ENCODE measurements at regions not wholly inside any gene's neighbourhood (a gene's known extent, or its start where the extent isn't known, plus 50 kb on each side); places are given as distances from the start of the nearest gene placed in this dataset.

DNA sequence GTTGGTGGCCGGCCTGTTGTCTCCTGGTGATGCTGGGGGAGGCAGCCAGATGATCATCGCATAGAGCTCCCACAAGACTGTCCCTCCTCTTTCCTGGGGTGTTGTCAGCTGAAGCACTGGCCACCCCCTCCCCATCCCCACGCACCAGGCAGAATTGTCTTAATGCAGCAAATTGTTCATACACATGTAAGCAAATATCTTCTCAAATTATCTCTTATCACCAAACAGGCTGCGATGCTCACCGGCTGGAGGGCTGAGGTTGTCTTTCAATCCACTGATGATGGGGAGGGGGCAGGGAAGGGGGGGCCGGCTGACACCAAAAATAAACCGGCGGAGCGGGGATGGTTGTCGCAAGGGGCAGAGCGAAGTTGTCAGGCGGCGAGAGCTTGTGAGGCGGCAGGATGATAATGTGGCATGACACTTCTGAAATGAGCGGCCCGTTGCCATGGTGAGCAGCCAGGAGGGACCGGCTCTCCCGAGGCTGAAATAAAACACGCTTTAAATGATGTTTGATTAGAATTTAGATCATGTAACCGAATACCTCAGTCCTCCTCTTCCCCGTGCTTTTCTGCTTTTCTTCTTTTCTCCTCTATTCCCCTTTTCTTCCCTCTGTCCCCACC, 59.8 kb downstream of the MRM1 start:
- Mint-ChIP-seq H3K36me3 (no peaks in the 10 kb centered on the region), H3K27me3 (peaks cover 23% of the 10 kb centered on the region)
- no peak for DNase-seq

DNA sequence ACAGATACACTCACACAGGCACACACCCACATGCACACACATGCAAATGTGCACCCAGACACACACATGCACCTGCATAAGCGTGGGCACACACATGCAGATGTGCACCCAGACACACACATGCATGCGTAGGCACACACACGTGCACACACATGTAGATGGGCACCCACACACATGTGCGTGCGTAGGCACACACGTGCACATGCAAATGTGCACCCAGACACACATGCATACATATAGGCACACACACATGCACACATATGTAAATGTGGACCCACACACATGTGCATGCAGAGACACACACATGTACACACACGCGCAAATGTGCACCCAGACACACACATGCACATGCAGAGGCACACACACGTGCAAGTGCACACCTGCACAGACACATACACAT, 60.3 kb downstream of the MRM1 start:
- CTCF ChIA-PET = no interaction called here
- no peaks in the 10 kb centered on the region for H3K9me3 Mint-ChIP-seq (ENCODE audit: low read depth)
- no peak for DNase-seq
- no peak overlapping the region for H3K27ac Mint-ChIP-seq
- H3K27me3 Mint-ChIP-seq = peaks cover 20% of the 10 kb centered on the region
- peaks cover 5% of the 10 kb centered on the region for H3K4me1 Mint-ChIP-seq
- no peak overlapping the region for H3K4me3 Mint-ChIP-seq
- no peaks in the 10 kb centered on the region for H3K36me3 Mint-ChIP-seq
- no peak for ATAC-seq

More for the DNA sequence above, 59.8 kb downstream of the MRM1 start:
- no peaks in the 10 kb centered on the region for H3K9me3 Mint-ChIP-seq (ENCODE audit: low read depth)
- CTCF ChIA-PET = interaction anchor here (0.9 kb wide), 1 partner anchor 46 kb away, joined by 4 read pairs; no protein-coding TSS in a partner anchor
- peaks cover 6% of the 10 kb centered on the region for H3K4me1 Mint-ChIP-seq
- H3K27ac Mint-ChIP-seq = no peak overlapping the region
- H3K4me3 Mint-ChIP-seq = no peak overlapping the region
- ATAC-seq = no peak

DNA sequence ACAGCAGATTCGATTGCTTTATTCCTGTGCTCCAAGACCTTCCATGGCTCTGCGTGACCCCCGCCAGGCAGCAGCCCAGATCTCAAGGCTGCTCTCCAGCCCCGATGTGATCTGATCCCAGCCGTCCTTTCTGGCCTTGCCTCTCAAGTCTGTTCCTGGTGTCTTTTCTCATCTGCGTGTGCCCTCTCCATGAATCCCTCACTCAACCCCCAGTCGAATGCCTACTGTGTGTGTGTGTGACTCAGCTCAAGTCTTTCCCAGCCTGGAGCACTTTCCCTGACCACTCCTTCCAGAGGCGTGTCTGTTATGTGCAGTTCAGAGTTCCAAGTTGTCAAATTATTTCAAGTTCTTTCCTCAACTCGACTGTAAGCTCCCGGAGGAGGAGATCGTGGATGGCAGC, 64.0 kb downstream of the MRM1 start:
- Mint-ChIP-seq H3K4me1 (peaks cover 11% of the 10 kb centered on the region), H3K27ac (no peak overlapping the region), H3K9me3 (ENCODE audit: low read depth) (no peaks in the 10 kb centered on the region), H3K4me3 (no peak overlapping the region), H3K36me3 (no peaks in the 10 kb centered on the region), H3K27me3 (peaks cover 3% of the 10 kb centered on the region)
- no peak for DNase-seq
- CTCF ChIA-PET = interaction anchor here (1.4 to 1.9 kb wide), 2 partner anchors 10 to 62 kb away, joined by 3 to 4 read pairs; no protein-coding TSS in a partner anchor
- ATAC-seq = no peak

DNA sequence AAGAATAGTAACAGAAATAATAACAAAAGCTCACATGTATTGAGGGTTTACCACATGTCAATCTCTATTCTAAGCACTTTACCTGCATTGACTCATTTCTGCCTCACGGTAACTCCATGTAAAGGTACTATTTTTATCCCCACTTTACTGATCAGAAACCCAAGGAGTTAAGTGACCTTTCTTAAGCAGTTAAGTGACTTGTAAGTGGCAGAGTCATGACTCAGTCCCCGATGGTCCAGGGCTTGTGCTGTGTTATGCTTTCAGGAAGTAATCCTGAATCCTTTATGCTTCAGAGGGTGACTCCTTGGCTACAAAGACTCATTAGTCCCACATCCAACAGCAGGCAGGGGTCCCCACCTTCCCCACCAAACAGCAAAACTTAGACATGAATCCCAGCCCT, 66.5 kb downstream of the MRM1 start:
- H3K9me3 Mint-ChIP-seq (ENCODE audit: low read depth) = no peaks in the 10 kb centered on the region
- H3K4me1 Mint-ChIP-seq = peaks cover 17% of the 10 kb centered on the region
- H3K4me3 Mint-ChIP-seq = no peak overlapping the region
- H3K36me3 Mint-ChIP-seq = no peaks in the 10 kb centered on the region
- H3K27ac Mint-ChIP-seq = no peak overlapping the region
- DNase-seq (no peak), ATAC-seq (no peak)
- CTCF ChIA-PET = no interaction called here
- peaks cover 3% of the 10 kb centered on the region for H3K27me3 Mint-ChIP-seq

DNA sequence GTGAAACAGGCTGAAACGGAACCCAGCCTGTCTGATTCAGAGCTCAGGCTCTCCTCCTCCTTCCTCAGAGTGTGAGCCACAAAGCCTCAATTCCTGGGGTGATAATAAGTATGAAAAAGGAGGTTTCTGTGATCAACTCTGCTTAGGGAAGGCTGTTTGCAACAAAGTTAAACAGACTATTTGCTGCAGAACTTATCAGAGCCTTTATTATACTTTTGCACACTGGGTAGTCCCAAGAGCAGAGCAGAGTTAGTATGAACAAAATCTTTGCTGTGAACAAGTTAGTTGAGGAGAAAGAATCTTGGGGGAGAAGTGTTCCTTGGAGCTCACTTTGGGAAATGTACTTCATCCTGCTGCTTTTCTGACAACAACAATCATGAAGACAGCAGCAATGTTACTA, 67.4 kb downstream of the MRM1 start:
- peaks cover 26% of the 10 kb centered on the region for H3K4me1 Mint-ChIP-seq
- H3K27me3 Mint-ChIP-seq = peaks cover under 1% of the 10 kb centered on the region
- DNase-seq = no peak
- no peak overlapping the region for H3K27ac Mint-ChIP-seq
- CTCF ChIA-PET = no interaction called here
- no peaks in the 10 kb centered on the region for H3K36me3 Mint-ChIP-seq
- no peaks in the 10 kb centered on the region for H3K9me3 Mint-ChIP-seq (ENCODE audit: low read depth)
- no peak for ATAC-seq
- H3K4me3 Mint-ChIP-seq = no peak overlapping the region

DNA sequence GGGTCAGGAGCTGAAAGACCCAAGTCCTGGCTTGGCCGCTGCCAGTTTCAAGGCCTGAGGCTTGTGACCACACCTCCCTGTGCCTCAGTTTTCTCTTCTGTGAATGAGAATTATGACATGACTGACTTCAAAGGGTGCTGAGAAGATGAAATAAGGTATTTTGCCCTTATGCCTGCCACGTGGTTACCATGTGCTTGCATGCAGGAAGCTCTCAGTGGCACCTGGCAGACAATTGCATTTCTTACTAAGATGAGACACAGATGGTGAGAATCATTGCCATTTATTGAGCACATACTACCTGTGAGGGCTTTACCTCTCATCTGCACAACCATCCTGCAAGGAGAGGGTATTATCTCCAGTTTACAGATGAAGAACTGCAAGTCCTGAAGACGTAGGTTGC, 69.8 kb downstream of the MRM1 start:
- no peak for ATAC-seq

DNA sequence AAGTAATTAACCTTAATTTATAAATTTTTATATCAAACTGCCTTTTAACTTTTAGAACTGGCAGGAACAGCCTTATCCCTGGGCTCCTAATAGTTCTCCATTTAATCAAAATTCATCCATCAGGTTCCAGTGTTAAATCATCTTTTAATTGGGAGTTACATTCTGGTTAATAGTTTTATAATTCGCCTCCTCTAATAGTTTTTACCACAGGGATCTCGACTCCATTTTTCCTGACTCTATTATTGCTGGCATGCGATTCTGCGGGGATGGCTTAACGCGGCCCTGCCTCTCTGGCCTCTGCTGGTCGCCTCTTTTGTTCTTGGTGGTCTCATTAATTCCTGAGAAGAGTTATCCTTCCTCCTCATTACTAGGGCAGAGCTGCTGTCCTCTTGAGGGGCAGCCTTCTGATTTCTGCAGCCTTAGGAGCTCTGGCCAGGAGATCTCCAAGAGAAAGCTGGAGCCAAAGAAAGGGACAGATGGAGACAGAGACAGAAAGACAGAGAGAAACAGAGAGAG, 71.1 kb downstream of the MRM1 start:
- ATAC-seq (no peak), DNase-seq (no peak)
- no peak overlapping the region for H3K4me3 Mint-ChIP-seq
- CTCF ChIA-PET = interaction anchor here (1.0 to 1.3 kb wide), 2 partner anchors 34 to 43 kb away, joined by 3 to 5 read pairs; no protein-coding TSS in a partner anchor
- H3K36me3 Mint-ChIP-seq = no peaks in the 10 kb centered on the region
- peak overlapping the region; percentile 92 for H3K27ac Mint-ChIP-seq
- peaks cover 57% of the 10 kb centered on the region for H3K4me1 Mint-ChIP-seq
- no peaks in the 10 kb centered on the region for H3K27me3 Mint-ChIP-seq
- H3K9me3 Mint-ChIP-seq (ENCODE audit: low read depth) = no peaks in the 10 kb centered on the region

More for the DNA sequence above, 69.8 kb downstream of the MRM1 start:
- Mint-ChIP-seq H3K27me3 (no peaks in the 10 kb centered on the region), H3K36me3 (no peaks in the 10 kb centered on the region), H3K27ac (no peak overlapping the region), H3K4me3 (no peak overlapping the region), H3K4me1 (peaks cover 49% of the 10 kb centered on the region), H3K9me3 (ENCODE audit: low read depth) (no peaks in the 10 kb centered on the region)
- no peak for DNase-seq
- CTCF ChIA-PET = interaction anchor here (1.6 kb wide), 1 partner anchor 11 kb away, joined by 4 read pairs; no protein-coding TSS in a partner anchor

DNA sequence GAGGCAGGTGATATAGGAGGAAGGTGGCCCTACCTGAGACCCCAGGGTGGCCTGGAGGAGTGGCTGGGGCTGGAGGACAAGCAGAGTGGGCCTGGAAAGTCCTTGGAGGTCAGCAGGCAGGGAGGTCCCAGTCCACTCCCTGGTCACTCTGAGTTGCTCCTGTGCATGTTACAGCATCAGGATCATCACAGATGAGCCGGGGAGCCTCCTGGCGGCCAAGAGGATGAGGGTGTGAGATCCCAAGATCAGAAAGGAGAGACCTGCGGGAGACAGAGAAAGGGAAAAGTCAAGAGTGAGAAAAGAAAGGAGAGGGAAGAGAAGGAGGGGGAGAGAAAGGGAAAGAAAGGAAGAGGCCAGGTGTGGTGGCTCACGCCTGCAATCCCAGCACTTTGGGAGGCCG, 71.7 kb downstream of the MRM1 start:
- peak overlapping the region; percentile 92 for H3K27ac Mint-ChIP-seq
- peak overlapping the region; percentile 42 for H3K4me3 Mint-ChIP-seq
- DNase-seq = no peak
- H3K36me3 Mint-ChIP-seq = no peaks in the 10 kb centered on the region
- peaks cover 56% of the 10 kb centered on the region for H3K4me1 Mint-ChIP-seq
- H3K9me3 Mint-ChIP-seq (ENCODE audit: low read depth) = no peaks in the 10 kb centered on the region
- no peak for ATAC-seq
- CTCF ChIA-PET = interaction anchor here (1.0 to 1.3 kb wide), 3 partner anchors 33 to 45 kb away, joined by 3 to 5 read pairs (median 5); no protein-coding TSS in a partner anchor
- H3K27me3 Mint-ChIP-seq = no peaks in the 10 kb centered on the region

DNA sequence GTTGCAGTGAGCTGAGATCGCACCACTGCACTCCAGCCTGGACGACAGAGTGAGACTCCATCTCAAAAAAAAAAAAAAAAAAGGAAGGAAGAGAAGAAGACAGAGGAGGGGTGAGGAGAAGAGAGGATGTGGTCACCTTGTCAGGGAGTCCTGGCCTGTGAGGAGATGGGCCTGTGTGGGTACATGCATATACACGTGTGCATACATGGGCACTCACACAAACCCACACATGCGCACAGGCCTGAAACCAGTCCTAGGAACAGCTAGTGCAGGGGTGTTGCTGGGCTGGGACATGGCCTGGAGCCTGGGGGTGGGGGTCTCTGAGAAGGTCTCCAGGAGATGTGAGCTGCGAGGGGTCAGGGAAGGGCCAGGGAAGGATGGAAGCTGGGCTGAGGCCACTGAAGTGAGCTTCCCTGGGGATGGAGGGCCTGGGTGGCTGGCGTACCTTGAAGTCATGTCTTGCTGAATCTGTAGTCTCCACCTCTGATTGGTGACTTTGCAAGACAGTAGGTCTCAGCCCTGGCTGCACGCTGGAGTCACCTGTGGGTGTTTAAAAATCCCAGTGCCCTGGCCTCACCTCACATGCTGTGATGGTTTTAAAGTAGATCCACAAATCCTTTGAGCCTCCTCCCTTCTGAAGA, 72.4 kb downstream of the MRM1 start:
- Mint-ChIP-seq H3K36me3 (no peaks in the 10 kb centered on the region), H3K4me3 (peak overlapping the region; percentile 51), H3K27me3 (no peaks in the 10 kb centered on the region), H3K27ac (peak overlapping the region; percentile 92), H3K4me1 (peaks cover 57% of the 10 kb centered on the region), H3K9me3 (ENCODE audit: low read depth) (no peaks in the 10 kb centered on the region)
- ATAC-seq (peak; percentile 48), DNase-seq (peak; percentile 66)
- CTCF ChIA-PET = interaction anchor here (1.2 to 2.2 kb wide), 4 partner anchors 11 to 48 kb away, joined by 4 to 6 read pairs (median 5); no protein-coding TSS in a partner anchor

DNA sequence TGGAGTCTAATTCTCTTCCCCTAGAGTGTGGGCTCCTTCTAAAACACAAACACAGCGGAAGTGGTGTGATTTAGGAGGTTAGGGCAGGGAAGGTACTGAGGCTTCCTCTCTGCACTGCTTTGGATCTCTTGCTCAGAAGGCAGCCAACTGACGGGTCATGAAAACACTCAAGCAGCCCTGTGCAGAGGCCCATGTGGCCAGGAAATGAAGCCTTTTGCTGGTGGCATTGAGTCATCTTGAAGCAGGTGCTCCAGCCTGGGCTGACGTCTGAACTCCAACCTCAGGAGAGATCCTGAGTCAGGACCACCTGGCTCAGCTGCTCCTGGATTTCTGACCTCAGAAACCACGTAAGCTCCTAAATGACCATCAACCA, 72.9 kb downstream of the MRM1 start:
- Mint-ChIP-seq H3K27me3 (no peaks in the 10 kb centered on the region), H3K9me3 (ENCODE audit: low read depth) (no peaks in the 10 kb centered on the region), H3K27ac (peak overlapping the region; percentile 92), H3K4me3 (peak overlapping the region; percentile 51), H3K36me3 (no peaks in the 10 kb centered on the region), H3K4me1 (peaks cover 53% of the 10 kb centered on the region)
- CTCF ChIA-PET = interaction anchor here (1.0 to 2.2 kb wide), 4 partner anchors 10 to 566 kb away, joined by 3 to 6 read pairs (median 4); no protein-coding TSS in a partner anchor
- ATAC-seq (peak; percentile 92), DNase-seq (peak; percentile 92)

DNA sequence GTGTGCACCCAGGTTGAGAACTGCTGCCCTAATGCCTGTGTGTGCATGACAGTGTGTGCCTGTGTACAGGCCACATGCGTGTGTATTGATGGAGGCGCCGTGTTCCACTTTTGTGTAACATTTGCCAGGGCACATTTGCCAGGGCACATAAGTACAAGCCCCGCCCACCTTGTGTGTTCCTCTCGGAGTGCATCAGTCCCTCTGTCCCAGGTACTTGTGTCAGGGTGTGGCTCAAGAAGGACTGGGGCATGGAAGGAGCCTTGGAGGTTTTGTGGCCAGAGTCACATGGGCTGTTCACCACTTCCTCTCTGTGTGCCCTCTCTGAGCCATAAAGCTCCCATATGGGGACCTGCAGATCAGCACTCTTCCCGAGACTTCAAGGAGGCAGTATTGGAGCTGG, 73.9 kb downstream of the MRM1 start:
- Mint-ChIP-seq H3K9me3 (ENCODE audit: low read depth) (no peaks in the 10 kb centered on the region), H3K36me3 (no peaks in the 10 kb centered on the region), H3K4me1 (peaks cover 49% of the 10 kb centered on the region), H3K27ac (peak overlapping the region; percentile 92), H3K27me3 (no peaks in the 10 kb centered on the region), H3K4me3 (peak overlapping the region; percentile 45)
- DNase-seq (peak; percentile 86), ATAC-seq (peak; percentile 41)
- CTCF ChIA-PET = interaction anchor here (0.7 to 2.2 kb wide), 9 partner anchors 10 to 565 kb away, joined by 3 to 7 read pairs (median 4); partner anchors contain the start of genes MYO19 and PIGW

DNA sequence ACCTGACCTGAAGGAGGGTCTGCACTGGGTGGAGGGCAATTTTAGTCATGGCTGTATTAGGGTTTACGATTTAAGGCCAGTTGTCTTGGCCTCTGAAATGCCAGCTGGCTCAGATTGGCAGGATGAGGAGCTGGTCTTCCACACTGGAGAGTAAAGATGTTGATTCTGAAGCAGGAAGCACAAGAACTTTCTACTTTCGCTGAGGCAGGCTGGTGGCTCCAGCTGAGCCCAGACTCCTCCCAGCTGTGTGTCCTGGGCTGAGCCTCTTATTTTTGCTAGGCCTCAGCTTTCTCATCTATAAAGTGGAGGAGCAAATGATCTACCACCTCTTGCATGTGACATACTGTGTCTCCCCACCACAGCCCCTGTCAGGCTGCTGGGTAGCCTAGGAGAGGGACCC, 74.4 kb downstream of the MRM1 start:
- Mint-ChIP-seq H3K4me1 (peaks cover 49% of the 10 kb centered on the region), H3K36me3 (no peaks in the 10 kb centered on the region), H3K27me3 (no peaks in the 10 kb centered on the region), H3K9me3 (ENCODE audit: low read depth) (no peaks in the 10 kb centered on the region), H3K4me3 (peak overlapping the region; percentile 45), H3K27ac (peak overlapping the region; percentile 92)
- DNase-seq = peak; percentile 75
- CTCF ChIA-PET = interaction anchor here (0.7 to 2.2 kb wide), 9 partner anchors 10 to 372 kb away, joined by 3 to 7 read pairs (median 4); partner anchors contain the start of genes MYO19 and PIGW
- peak; percentile 42 for ATAC-seq

DNA sequence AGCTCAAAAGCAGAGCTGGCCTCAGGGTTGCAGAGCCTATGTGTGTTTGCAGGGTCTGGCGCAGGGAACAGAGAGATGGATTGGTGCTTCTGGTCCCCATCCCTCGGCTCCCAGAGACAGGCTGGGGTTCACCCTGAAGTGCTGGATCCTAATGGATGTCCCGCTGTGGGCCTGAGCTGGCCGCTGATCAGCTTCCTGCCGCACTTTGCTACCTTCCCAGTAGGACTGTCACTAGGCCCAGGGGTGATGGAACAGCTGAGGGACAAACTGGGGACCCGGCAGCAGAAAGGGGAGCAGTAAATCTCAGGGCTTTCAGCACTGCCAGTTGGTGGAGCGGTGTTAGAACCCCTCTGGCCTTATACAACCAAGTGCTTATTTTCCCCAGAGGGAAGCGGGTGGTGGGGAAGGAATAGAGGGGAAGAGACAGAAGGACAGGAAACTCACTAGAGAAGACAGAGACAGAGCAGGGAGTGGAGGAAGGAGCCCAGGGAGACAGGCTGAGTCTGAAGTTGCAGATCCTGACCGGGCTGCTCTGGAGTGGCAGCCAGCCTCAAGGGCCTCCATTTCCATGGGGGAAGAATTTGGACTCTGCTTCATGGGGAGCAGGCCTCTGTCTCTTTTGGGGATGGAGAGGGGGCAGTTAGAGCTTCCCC, 78.6 kb downstream of the MRM1 start:
- H3K27ac Mint-ChIP-seq = no peak overlapping the region
- no peak overlapping the region for H3K4me3 Mint-ChIP-seq
- H3K27me3 Mint-ChIP-seq = no peaks in the 10 kb centered on the region
- CTCF ChIA-PET = interaction anchor here (1.0 to 1.1 kb wide), 2 partner anchors 40 to 46 kb away, joined by 3 read pairs; no protein-coding TSS in a partner anchor
- peaks cover 23% of the 10 kb centered on the region for H3K4me1 Mint-ChIP-seq
- no peaks in the 10 kb centered on the region for H3K9me3 Mint-ChIP-seq (ENCODE audit: low read depth)
- no peak for ATAC-seq
- no peak for DNase-seq
- no peaks in the 10 kb centered on the region for H3K36me3 Mint-ChIP-seq

Data from activated CD8-positive, alpha-beta memory T cell treated with anti-CD3 and anti-CD28 coated beads, Interleukin-2, amount 10 ng/mL, durations not matched to agents 7 days and 5 days (primary cell).